OCI-LY3 (cell line): ENCODE measurements at regions not wholly inside any gene's neighbourhood (a gene's known extent, or its start where the extent isn't known, plus 50 kb on each side); places are given as distances from the start of the nearest gene placed in this dataset.

Experiments used
- H2AFZ ChIP-seq: fragments of 200-600, 300-600 bp; shearing (Covaris generic); 2 replicates; pipeline ENCODE4 v1.6.0; 2014; ENCODE audit warnings: antibody characterized with exemption, low read depth, low read length
- H3K27ac ChIP-seq: fragments of 200-600, 300-600 bp; sonication (generic); 2 replicates; pipeline ENCODE4 v1.5.1; 2014; ENCODE audit warnings: mild to moderate bottlenecking, low read length, moderate library complexity, mixed read lengths
- H3K27me3 ChIP-seq: fragments of 200-600, 300-600 bp; sonication (generic); 2 replicates; pipeline ENCODE4 v1.6.1; 2014; ENCODE audit warnings: low read depth, low read length, mixed read lengths
- H3K36me3 ChIP-seq: fragments of 200-600, 300-600 bp; sonication (generic); replicated peaks from 2 replicates; pipeline ENCODE3; 2014; ENCODE audit warnings: low read depth, low read length, mixed read lengths
- H3K4me1 ChIP-seq: fragments of 300-600, 200-600 bp; sonication (generic); 2 replicates; pipeline ENCODE4 v1.6.1; 2014; ENCODE audit warnings: low read length, mixed read lengths
- H3K4me2 ChIP-seq: fragments of 200-600, 300-600 bp; sonication (generic); 2 replicates; pipeline ENCODE4 v1.6.1; 2014; ENCODE audit warnings: low read length, mixed read lengths
- H3K4me3 ChIP-seq: fragments of 300-600, 200-600 bp; sonication (generic); 2 replicates; pipeline ENCODE4 v1.5.1; 2014; ENCODE audit warnings: antibody characterized with exemption, mild to moderate bottlenecking, low read length, moderate library complexity
- H3K79me2 ChIP-seq: fragments of 300-600, 200-600 bp; shearing (Covaris generic); 2 replicates; pipeline ENCODE4 v1.6.1; 2014; ENCODE audit warnings: mild to moderate bottlenecking, low read length, mixed read lengths
- H3K9ac ChIP-seq: fragments of 300-600, 200-600 bp; shearing (Covaris generic); 2 replicates; pipeline ENCODE4 v1.6.0; 2014; ENCODE audit warnings: mild to moderate bottlenecking, low read length, moderate library complexity
- H3K9me3 ChIP-seq: fragments of 200-600, 300-600 bp; shearing (Covaris generic); 2 replicates; pipeline ENCODE4 v1.6.1; 2014; ENCODE audit warnings: low read length, mixed read lengths; ENCODE audit not compliant: insufficient read depth
- H4K20me1 ChIP-seq: fragments of 200-600, 300-600 bp; sonication (generic); 2 replicates; pipeline ENCODE4 v1.6.1; 2016; ENCODE audit warnings: low read length, mixed read lengths; ENCODE audit not compliant: insufficient read depth
- EZH2phosphoT487 ChIP-seq: fragments of 200-600 bp; shearing (Covaris generic); IDR thresholded peaks from 2 replicates; pipeline ENCODE4 v1.6.1; 2018; ENCODE audit warnings: antibody characterized with exemption, mixed run types, low read depth
- TF ChIP-seq, protein P1 (sequence below): fragments of 200-600, 300-600 bp; sonication (generic); IDR thresholded peaks from 2 replicates; pipeline ENCODE4 v1.5.1; 2014; ENCODE audit warnings: antibody characterized with exemption, low read length, low read depth

DNA sequence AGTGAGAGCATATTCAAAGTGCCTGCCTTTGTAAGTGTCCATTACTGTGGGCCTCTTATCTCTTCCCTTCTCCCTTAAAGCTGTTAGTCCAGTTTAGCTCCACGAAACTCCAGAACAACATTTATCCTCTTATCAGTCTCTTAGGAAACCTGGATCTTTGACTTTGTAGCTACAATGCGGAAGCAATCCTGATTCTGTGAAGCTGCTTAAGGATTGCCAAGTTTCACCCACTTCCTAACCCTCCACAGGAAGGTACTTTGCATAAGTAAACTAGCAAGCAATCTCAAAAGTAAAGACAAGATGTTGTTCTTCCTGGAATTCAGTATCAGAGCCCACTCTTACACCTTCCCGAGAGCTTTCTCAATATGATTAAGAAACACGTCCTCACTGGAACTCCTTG lies 164.9 kb upstream of the USP25 start:
- H4K20me1 ChIP-seq, result no peaks in the 10 kb centered on the region
- no peak overlapping the region for H3K4me3 ChIP-seq
- no peak overlapping the region for H3K27ac ChIP-seq
- TF ChIP-seq EZH2phosphoT487, result no peak
- no peak overlapping the region for H2AFZ ChIP-seq
- no peaks in the 10 kb centered on the region for H3K79me2 ChIP-seq
- no peaks in the 10 kb centered on the region for H3K27me3 ChIP-seq
- no peak overlapping the region for H3K4me2 ChIP-seq
- H3K4me1 ChIP-seq, result peaks cover 2% of the 10 kb centered on the region
- no peak overlapping the region for H3K9ac ChIP-seq
- no peaks in the 10 kb centered on the region for H3K36me3 ChIP-seq
- H3K9me3 ChIP-seq, result no peaks in the 10 kb centered on the region

DNA sequence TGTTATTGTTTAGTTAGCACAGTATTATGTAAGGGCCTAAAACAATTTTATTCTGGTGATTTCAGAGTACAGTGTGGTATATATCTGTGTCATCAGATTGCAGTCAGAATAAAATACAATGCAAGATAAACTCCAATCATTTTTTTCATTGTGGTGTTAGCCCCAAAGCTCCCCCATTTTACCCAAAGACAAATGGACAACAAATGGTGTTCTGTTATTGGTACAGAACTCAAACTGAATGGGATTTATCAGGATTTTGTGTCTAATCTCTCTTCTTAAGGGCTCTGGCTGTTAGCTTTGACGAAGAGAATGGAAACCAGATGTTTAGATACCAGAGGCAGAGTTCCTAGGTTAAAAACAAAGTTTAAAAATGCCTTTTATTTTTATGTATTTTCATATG lies 163.1 kb upstream of the USP25 start:
- no peaks in the 10 kb centered on the region for H3K36me3 ChIP-seq
- H3K27ac ChIP-seq, result no peak overlapping the region
- no peak overlapping the region for H2AFZ ChIP-seq
- H3K4me2 ChIP-seq, result no peak overlapping the region
- no peaks in the 10 kb centered on the region for H3K79me2 ChIP-seq
- no peaks in the 10 kb centered on the region for H4K20me1 ChIP-seq
- no peaks in the 10 kb centered on the region for H3K4me1 ChIP-seq
- TF ChIP-seq EZH2phosphoT487, result no peak
- TF ChIP-seq, protein P1, sequence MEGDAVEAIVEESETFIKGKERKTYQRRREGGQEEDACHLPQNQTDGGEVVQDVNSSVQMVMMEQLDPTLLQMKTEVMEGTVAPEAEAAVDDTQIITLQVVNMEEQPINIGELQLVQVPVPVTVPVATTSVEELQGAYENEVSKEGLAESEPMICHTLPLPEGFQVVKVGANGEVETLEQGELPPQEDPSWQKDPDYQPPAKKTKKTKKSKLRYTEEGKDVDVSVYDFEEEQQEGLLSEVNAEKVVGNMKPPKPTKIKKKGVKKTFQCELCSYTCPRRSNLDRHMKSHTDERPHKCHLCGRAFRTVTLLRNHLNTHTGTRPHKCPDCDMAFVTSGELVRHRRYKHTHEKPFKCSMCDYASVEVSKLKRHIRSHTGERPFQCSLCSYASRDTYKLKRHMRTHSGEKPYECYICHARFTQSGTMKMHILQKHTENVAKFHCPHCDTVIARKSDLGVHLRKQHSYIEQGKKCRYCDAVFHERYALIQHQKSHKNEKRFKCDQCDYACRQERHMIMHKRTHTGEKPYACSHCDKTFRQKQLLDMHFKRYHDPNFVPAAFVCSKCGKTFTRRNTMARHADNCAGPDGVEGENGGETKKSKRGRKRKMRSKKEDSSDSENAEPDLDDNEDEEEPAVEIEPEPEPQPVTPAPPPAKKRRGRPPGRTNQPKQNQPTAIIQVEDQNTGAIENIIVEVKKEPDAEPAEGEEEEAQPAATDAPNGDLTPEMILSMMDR, result no peak
- H3K27me3 ChIP-seq, result no peaks in the 10 kb centered on the region
- H3K4me3 ChIP-seq, result no peak overlapping the region
- no peaks in the 10 kb centered on the region for H3K9me3 ChIP-seq
- no peak overlapping the region for H3K9ac ChIP-seq

DNA sequence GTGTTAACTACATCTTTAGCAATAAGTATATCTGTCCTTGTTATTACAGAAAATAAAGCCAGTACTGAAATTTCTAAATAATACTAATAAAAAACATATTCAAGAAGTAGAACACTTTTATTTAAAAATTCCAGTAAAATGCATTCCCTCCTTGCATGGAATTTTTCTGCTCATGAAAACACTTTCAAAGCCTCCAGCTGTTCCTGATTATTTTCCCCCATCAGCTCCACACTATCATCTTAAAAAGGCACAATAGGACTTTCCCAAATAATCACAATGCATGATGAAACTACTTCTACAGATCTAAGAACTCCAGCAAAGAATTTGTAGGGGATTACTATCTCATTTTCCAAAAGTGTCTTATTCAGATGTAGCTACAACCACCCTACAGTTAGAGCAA lies 162.6 kb upstream of the USP25 start:
- no peak overlapping the region for H2AFZ ChIP-seq
- no peaks in the 10 kb centered on the region for H3K36me3 ChIP-seq
- no peaks in the 10 kb centered on the region for H3K27me3 ChIP-seq
- H3K4me3 ChIP-seq, result no peak overlapping the region
- H3K4me2 ChIP-seq, result no peak overlapping the region
- no peaks in the 10 kb centered on the region for H3K9me3 ChIP-seq
- H3K27ac ChIP-seq, result no peak overlapping the region
- H3K79me2 ChIP-seq, result no peaks in the 10 kb centered on the region
- H3K9ac ChIP-seq, result no peak overlapping the region
- TF ChIP-seq, protein P1, result no peak
- TF ChIP-seq EZH2phosphoT487, result no peak
- no peaks in the 10 kb centered on the region for H4K20me1 ChIP-seq
- no peaks in the 10 kb centered on the region for H3K4me1 ChIP-seq

DNA sequence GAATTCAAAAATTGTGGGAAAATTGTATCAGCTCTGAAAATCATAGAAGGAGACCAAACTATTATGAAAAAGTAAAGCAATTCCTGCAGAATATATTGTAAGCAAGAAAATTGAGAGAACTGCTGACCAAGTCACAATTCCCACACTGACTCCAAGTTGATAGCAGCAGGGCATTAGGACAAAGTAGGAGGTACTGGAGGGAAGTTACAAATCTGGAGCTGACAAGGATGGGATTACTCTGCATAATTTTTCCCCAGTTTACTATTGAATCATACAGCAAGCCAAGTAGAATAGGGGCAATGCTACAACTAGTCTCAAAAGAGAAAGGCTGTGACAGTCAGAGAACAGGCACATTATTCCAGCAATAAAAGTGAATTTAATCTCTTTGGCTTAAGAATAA lies 161.3 kb upstream of the USP25 start:
- no peak for TF ChIP-seq EZH2phosphoT487
- TF ChIP-seq, protein P1, result no peak
- Histone ChIP-seq H3K4me3 (no peak overlapping the region), H3K4me2 (no peak overlapping the region), H3K9ac (no peak overlapping the region), H3K9me3 (no peaks in the 10 kb centered on the region), H3K4me1 (no peaks in the 10 kb centered on the region), H3K27ac (no peak overlapping the region), H2AFZ (no peak overlapping the region), H3K36me3 (no peaks in the 10 kb centered on the region), H3K79me2 (no peaks in the 10 kb centered on the region), H4K20me1 (no peaks in the 10 kb centered on the region), H3K27me3 (no peaks in the 10 kb centered on the region)
